K562 (cell line): ENCODE measurements at regions not wholly inside any gene's neighbourhood (a gene's known extent, or its start where the extent isn't known, plus 50 kb on each side); places are given as distances from the start of the nearest gene placed in this dataset.

Source experiments
- ATAC-seq: fragments of 200-7000 bp; cut with Tn5 transposase; 3 replicates; pipeline ENCODE4 v1.9.1; 2020; ENCODE audit warnings: moderate library complexity
- BruUV-seq: library from RNA; stranded (reverse); fragments of 400-500 nt; replicated peaks from 2 replicates; lab custom pipeline; 2021; lab: Mats Ljungman, UMichigan
- CTCF ChIA-PET: fragments of 300-600 bp; formaldehyde crosslinking; extraction: SDS; loops from one replicate; lab custom pipeline; 2021; ENCODE audit warnings: low intra/inter-chr PET ratio; lab: Yijun Ruan, JAX
- POLR2A ChIA-PET: fragments of 300-600, 350-650 bp; sonication (Branson Sonifier 250); formaldehyde crosslinking; extraction: SDS; loops from one replicate; lab custom pipeline; 2021; ENCODE audit warnings: antibody characterized with exemption, inconsistent platforms; lab: Yijun Ruan, JAX
- DNase-seq, 4 experiments: peaks; one replicate each; pipeline versions ENCODE4 v3.0.0 to v3.0.0-alpha.2; 2011 to 2018; ENCODE audit warnings: low spot score in 3 of 4, mixed read lengths in 3 of 4; ENCODE audit errors: extremely low read depth in 1 of 4
- FAIRE-seq: peaks from 2 replicates; lab custom pipeline; 2011; peaks lifted over from hg19 to GRCh38; lab: Jason Lieb, UNC
- H2AFZ ChIP-seq: 2 replicates; pipeline ENCODE4 v1.6.0; 2011; ENCODE audit warnings: low read depth, low read length, control low read depth, inconsistent platforms
- H3K27ac ChIP-seq: fragments of 200-600 bp; 3 replicates; pipeline ENCODE4 v1.8.0; 2011; ENCODE audit warnings: low read depth, mild to moderate bottlenecking, control low read depth, inconsistent platforms, low read length, moderate library complexity, mixed read lengths; ENCODE audit errors: extremely low read depth
- H3K27me3 ChIP-seq, 2 experiments: fragments of 300-600 bp in 1 of 2; 2 replicates in 1 of 2; 3 replicates in 1 of 2; pipeline versions ENCODE4 v1.6.0 to v1.8.0; 2011; ENCODE audit warnings: inconsistent platforms in 2 of 2, low read length in 2 of 2, mild to moderate bottlenecking in 1 of 2, mixed read lengths in 1 of 2, moderate library complexity in 1 of 2; ENCODE audit not compliant: control insufficient read depth in 2 of 2, insufficient read depth in 2 of 2
- H3K36me3 ChIP-seq: fragments of 300-600 bp; 3 replicates; pipeline ENCODE4 v1.8.0; 2011; ENCODE audit warnings: mild to moderate bottlenecking, low read length, inconsistent platforms; ENCODE audit not compliant: control insufficient read depth, insufficient read depth
- H3K4me1 ChIP-seq, 2 experiments: fragments of 200-600 bp in 1 of 2; replicated peaks in 1 of 2; 2 replicates in 1 of 2; 3 replicates in 1 of 2; pipeline versions ENCODE4 v1.5.1 to v1.8.0; 2011; ENCODE audit warnings: inconsistent platforms in 2 of 2, low read length in 2 of 2, mild to moderate bottlenecking in 1 of 2, mixed read lengths in 1 of 2, moderate library complexity in 1 of 2; ENCODE audit not compliant: control insufficient read depth in 2 of 2, insufficient read depth in 2 of 2
- H3K4me2 ChIP-seq: 2 replicates; pipeline ENCODE4 v1.6.1; 2011; ENCODE audit warnings: low read length, control low read depth, inconsistent platforms, mixed read lengths; ENCODE audit not compliant: insufficient read depth
- H3K4me3 ChIP-seq: fragments of 200-600 bp; sonication (generic), shearing (Covaris generic); 2 replicates; pipeline ENCODE4 v1.5.1; 2016; ENCODE audit warnings: control low read depth, inconsistent platforms
- H3K79me2 ChIP-seq: fragments of 200-600 bp; 3 replicates; pipeline ENCODE4 v1.8.0; 2011; ENCODE audit warnings: low read length, inconsistent platforms; ENCODE audit not compliant: control insufficient read depth, insufficient read depth
- H3K9ac ChIP-seq, 2 experiments: 2 replicates each; pipeline versions ENCODE4 v1.6.0 to v1.6.1; 2011; ENCODE audit warnings: low read depth in 2 of 2, low read length in 2 of 2, control low read depth in 1 of 2, inconsistent platforms in 1 of 2, mild to moderate bottlenecking in 1 of 2, mixed read lengths in 1 of 2; ENCODE audit not compliant: insufficient read depth in 1 of 2
- H3K9me1 ChIP-seq: one replicate; pipeline ENCODE4 v1.6.0; 2011; ENCODE audit warnings: inconsistent platforms, mild to moderate bottlenecking, low read length, moderate library complexity; ENCODE audit not compliant: control insufficient read depth, insufficient read depth
- H3K9me3 ChIP-seq: replicated peaks from 2 replicates; pipeline ENCODE4 v1.5.1; 2011; ENCODE audit warnings: low read depth, low read length, inconsistent platforms; ENCODE audit not compliant: control insufficient read depth, insufficient read depth
- H4K20me1 ChIP-seq: replicated peaks from 2 replicates; pipeline ENCODE4 v1.6.1; 2011; ENCODE audit warnings: low read length, inconsistent platforms, mixed read lengths; ENCODE audit not compliant: control insufficient read depth, insufficient read depth
- BCOR ChIP-seq: fragments of 450-650 bp; IDR thresholded peaks from 2 replicates; pipeline ENCODE4 v1.6.1; 2016
- ETS1 ChIP-seq: conservative IDR thresholded peaks from 2 replicates; pipeline ENCODE4 v1.6.1; 2011; ENCODE audit warnings: low read depth, mild to moderate bottlenecking, low read length; ENCODE audit not compliant: control insufficient read depth
- ETV5 ChIP-seq: sonication (generic); formaldehyde crosslinking; IDR thresholded peaks from 2 replicates; pipeline ENCODE4 v1.4.0; 2020; ENCODE audit warnings: low read depth, mild to moderate bottlenecking, missing genetic modification reagents
- FOXK1 ChIP-seq: sonication (generic); formaldehyde crosslinking; IDR thresholded peaks from 2 replicates; pipeline ENCODE4 v1.8.0; 2022; ENCODE audit warnings: missing genetic modification reagents, mild to moderate bottlenecking, borderline replicate concordance
- KLF6 ChIP-seq: fragments of 250-450 bp; sonication (Bioruptor Pico); IDR thresholded peaks from 2 replicates; pipeline ENCODE4 v1.4.0; 2020; ENCODE audit warnings: mild to moderate bottlenecking, moderate library complexity, borderline replicate concordance
- MTA1 ChIP-seq: fragments of 450-650 bp; IDR thresholded peaks from 2 replicates; pipeline ENCODE4 v1.6.1; 2017; ENCODE audit warnings: borderline replicate concordance
- MXD1 ChIP-seq: fragments of 250-450 bp; sonication (Bioruptor Pico); IDR thresholded peaks from 2 replicates; pipeline ENCODE4 v1.8.0; 2021; ENCODE audit warnings: borderline replicate concordance, mild to moderate bottlenecking, moderate library complexity; ENCODE audit not compliant: poor library complexity, severe bottlenecking
- PCBP1 ChIP-seq: fragments of 200-400 bp; formaldehyde crosslinking; IDR thresholded peaks from 2 replicates; pipeline ENCODE4 v1.6.1; 2018; ENCODE audit warnings: mild to moderate bottlenecking, low read depth, low read length; ENCODE audit not compliant: poor library complexity, severe bottlenecking
- SLC30A9 ChIP-seq: fragments of 250-450 bp; sonication (Bioruptor Pico); IDR thresholded peaks from 2 replicates; pipeline ENCODE4 v1.8.0; 2022; ENCODE audit warnings: mild to moderate bottlenecking, moderate library complexity
- SRF ChIP-seq, 2 experiments: fragments of 250-450, 450-650 bp in 1 of 2; sonication (Bioruptor Pico) in 1 of 2; sonication (generic) in 1 of 2; formaldehyde crosslinking; IDR thresholded peaks; 2 replicates each; pipeline versions ENCODE4 v1.5.0 to v1.5.1; 2020 to 2022; ENCODE audit warnings: mild to moderate bottlenecking in 1 of 2, missing genetic modification reagents in 1 of 2
- ZBTB17 ChIP-seq: fragments of 450-650 bp; formaldehyde crosslinking; IDR thresholded peaks from 2 replicates; pipeline ENCODE4 v1.4.0; 2020; ENCODE audit warnings: mild to moderate bottlenecking
- ZFX ChIP-seq: sonication (generic); formaldehyde crosslinking; IDR thresholded peaks from 2 replicates; pipeline ENCODE4 v1.8.0; 2022; ENCODE audit warnings: mild to moderate bottlenecking, missing genetic modification reagents, moderate library complexity
- ZNF24 ChIP-seq: fragments of 450-650 bp; IDR thresholded peaks from 2 replicates; pipeline ENCODE4 v1.6.1; 2016
- ZNF75A ChIP-seq: fragments of 450-650 bp; formaldehyde crosslinking; IDR thresholded peaks from 2 replicates; pipeline ENCODE4 v1.4.0; 2020; ENCODE audit warnings: mild to moderate bottlenecking
- WGBS: fragments of 100-300 bp; shearing (Covaris generic); methylation state at CpG from one replicate; pipeline ENCODE4 v1.1.6; 2016; ENCODE audit warnings: low coverage, mixed read lengths; ENCODE audit not compliant: insufficient coverage; ENCODE audit errors: missing lambda C conversion rate; 5-methylcytosine and 5-hydroxymethylcytosine counted together
- in situ Hi-C: fragments of 300-500 bp; cut with MboI; formaldehyde crosslinking; loops from 4 replicates; pipeline ENCODE4 v1.15.0; 2018; ENCODE audit warnings: inconsistent platforms, mixed read lengths
- intact Hi-C: fragments of 100-400 bp; cut with micrococcal nuclease; formaldehyde crosslinking; loops from 2 replicates; pipeline ENCODE4 v1.14.2; 2022
- TF ChIP-seq, protein P1 (sequence below): fragments of 250-450 bp; sonication (Bioruptor Pico); IDR thresholded peaks from 2 replicates; pipeline ENCODE4 v1.8.0; 2022; ENCODE audit warnings: inconsistent platforms
- TF ChIP-seq, protein P2 (sequence below): fragments of 250-450 bp; sonication (Bioruptor Pico); IDR thresholded peaks from 2 replicates; pipeline ENCODE4 v1.8.0; 2021; ENCODE audit warnings: moderate library complexity, mild to moderate bottlenecking, inconsistent platforms

GRCh38 chr1:67955591-67955990, 94.8 kb downstream of the DIRAS3 start:
- 13% methylated on average over 2 of the region's 2 CpGs for WGBS
- no peak for FAIRE-seq
- ATAC-seq, result no peak
- no peak overlapping the region for H3K4me3 ChIP-seq
- H3K9ac ChIP-seq, result no peak overlapping the region
- H3K79me2 ChIP-seq, result no peaks in the 10 kb centered on the region
- H4K20me1 ChIP-seq, result no peaks in the 10 kb centered on the region
- no peak overlapping the region for H2AFZ ChIP-seq
- intact Hi-C loops (no loop called here), in situ Hi-C loops (no loop called here)
- no peak for DNase-seq
- H3K36me3 ChIP-seq, result no peaks in the 10 kb centered on the region
- BruUV-seq, result no TSS peak
- H3K4me2 ChIP-seq, result no peak overlapping the region
- POLR2A ChIA-PET, result interaction anchor here (0.5 kb wide), 1 partner anchor 68 kb away, joined by 3 read pairs; no protein-coding TSS in a partner anchor
- H3K9me1 ChIP-seq, result no peaks in the 10 kb centered on the region
- no peak overlapping the region for H3K27ac ChIP-seq
- H3K4me1 ChIP-seq, result no peaks in the 10 kb centered on the region
- CTCF ChIA-PET, result no interaction called here
- H3K9me3 ChIP-seq, result no peaks in the 10 kb centered on the region
- TF ChIP-seq SRF (CRISPR knock-in tag; IDR thresholded peaks at IDR 0.05), result no peak
- TF ChIP-seq ZNF24, result no peak
- TF ChIP-seq BCOR, result no peak
- TF ChIP-seq, protein P1, sequence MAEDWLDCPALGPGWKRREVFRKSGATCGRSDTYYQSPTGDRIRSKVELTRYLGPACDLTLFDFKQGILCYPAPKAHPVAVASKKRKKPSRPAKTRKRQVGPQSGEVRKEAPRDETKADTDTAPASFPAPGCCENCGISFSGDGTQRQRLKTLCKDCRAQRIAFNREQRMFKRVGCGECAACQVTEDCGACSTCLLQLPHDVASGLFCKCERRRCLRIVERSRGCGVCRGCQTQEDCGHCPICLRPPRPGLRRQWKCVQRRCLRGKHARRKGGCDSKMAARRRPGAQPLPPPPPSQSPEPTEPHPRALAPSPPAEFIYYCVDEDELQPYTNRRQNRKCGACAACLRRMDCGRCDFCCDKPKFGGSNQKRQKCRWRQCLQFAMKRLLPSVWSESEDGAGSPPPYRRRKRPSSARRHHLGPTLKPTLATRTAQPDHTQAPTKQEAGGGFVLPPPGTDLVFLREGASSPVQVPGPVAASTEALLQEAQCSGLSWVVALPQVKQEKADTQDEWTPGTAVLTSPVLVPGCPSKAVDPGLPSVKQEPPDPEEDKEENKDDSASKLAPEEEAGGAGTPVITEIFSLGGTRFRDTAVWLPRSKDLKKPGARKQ (CRISPR knock-in tag), result no peak
- TF ChIP-seq, protein P2, sequence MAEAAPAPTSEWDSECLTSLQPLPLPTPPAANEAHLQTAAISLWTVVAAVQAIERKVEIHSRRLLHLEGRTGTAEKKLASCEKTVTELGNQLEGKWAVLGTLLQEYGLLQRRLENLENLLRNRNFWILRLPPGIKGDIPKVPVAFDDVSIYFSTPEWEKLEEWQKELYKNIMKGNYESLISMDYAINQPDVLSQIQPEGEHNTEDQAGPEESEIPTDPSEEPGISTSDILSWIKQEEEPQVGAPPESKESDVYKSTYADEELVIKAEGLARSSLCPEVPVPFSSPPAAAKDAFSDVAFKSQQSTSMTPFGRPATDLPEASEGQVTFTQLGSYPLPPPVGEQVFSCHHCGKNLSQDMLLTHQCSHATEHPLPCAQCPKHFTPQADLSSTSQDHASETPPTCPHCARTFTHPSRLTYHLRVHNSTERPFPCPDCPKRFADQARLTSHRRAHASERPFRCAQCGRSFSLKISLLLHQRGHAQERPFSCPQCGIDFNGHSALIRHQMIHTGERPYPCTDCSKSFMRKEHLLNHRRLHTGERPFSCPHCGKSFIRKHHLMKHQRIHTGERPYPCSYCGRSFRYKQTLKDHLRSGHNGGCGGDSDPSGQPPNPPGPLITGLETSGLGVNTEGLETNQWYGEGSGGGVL (CRISPR knock-in tag), result no peak
- no peak for TF ChIP-seq ZNF75A (CRISPR knock-in tag)
- TF ChIP-seq PCBP1, result no peak
- no peak for TF ChIP-seq MXD1 (CRISPR knock-in tag)
- no peak for TF ChIP-seq SLC30A9 (CRISPR knock-in tag)
- no peak for TF ChIP-seq MTA1
- TF ChIP-seq ZFX (CRISPR knock-in tag), result no peak
- TF ChIP-seq FOXK1 (CRISPR knock-in tag), result no peak
- TF ChIP-seq KLF6 (CRISPR knock-in tag), result no peak
- TF ChIP-seq ETV5, result no peak
- no peak for TF ChIP-seq ZBTB17
- no peak for TF ChIP-seq ETS1
- no peaks in the 10 kb centered on the region; a peak in 2 of 5 replicates for H3K27me3 ChIP-seq
